H1 (cell line): ENCODE measurements at regions not wholly inside any gene's neighbourhood (a gene's known extent, or its start where the extent isn't known, plus 50 kb on each side); places are given as distances from the start of the nearest gene placed in this dataset.

Experiments
- CBX5 ChIP-seq: fragments of 300-800, 300-1000 bp; sonication (generic); IDR thresholded peaks from 2 replicates; pipeline ENCODE4 v1.7.1; 2016; ENCODE audit warnings: antibody characterized with exemption, low read length, low read depth
- CHD2 ChIP-seq: IDR thresholded peaks from 2 replicates; pipeline ENCODE4 v1.6.1; 2012; ENCODE audit warnings: low read length, improper control_type of control experiment
- SIX5 ChIP-seq: IDR thresholded peaks from 2 replicates; pipeline ENCODE4 v1.6.1; 2011; ENCODE audit warnings: mild to moderate bottlenecking, low read depth, low read length
- SUZ12 ChIP-seq: fragments of 200-600 bp; sonication (generic); IDR thresholded peaks from 2 replicates; pipeline ENCODE4 v1.6.1; 2012; ENCODE audit warnings: mild to moderate bottlenecking, inconsistent platforms, low read length, moderate library complexity, mixed read lengths
- TF ChIP-seq, protein P1 (sequence below): IDR thresholded peaks from 2 replicates; pipeline ENCODE4 v1.6.1; 2012; ENCODE audit warnings: inconsistent platforms

- TF ChIP-seq SIX5: no peak
- no peak for TF ChIP-seq CBX5
- TF ChIP-seq SUZ12: no peak
- TF ChIP-seq CHD2: no peak
- TF ChIP-seq, protein P1, sequence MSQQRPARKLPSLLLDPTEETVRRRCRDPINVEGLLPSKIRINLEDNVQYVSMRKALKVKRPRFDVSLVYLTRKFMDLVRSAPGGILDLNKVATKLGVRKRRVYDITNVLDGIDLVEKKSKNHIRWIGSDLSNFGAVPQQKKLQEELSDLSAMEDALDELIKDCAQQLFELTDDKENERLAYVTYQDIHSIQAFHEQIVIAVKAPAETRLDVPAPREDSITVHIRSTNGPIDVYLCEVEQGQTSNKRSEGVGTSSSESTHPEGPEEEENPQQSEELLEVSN: no peak
Measured at GRCh38 chr22:48084729-48085050, 1322.2 kb downstream of the TBC1D22A start (continued).
